Caco-2 (cell line): ENCODE measurements at regions not wholly inside any gene's neighbourhood (a gene's known extent, or its start where the extent isn't known, plus 50 kb on each side); places are given as distances from the start of the nearest gene placed in this dataset.

Experiments
- BruUV-seq: library from RNA; stranded (reverse); fragments of 400-500 nt; replicated peaks from 2 replicates; lab custom pipeline; 2021; lab: Mats Ljungman, UMichigan
- CTCF ChIA-PET: fragments of 300-600 bp; sonication (Branson Sonifier 250); formaldehyde crosslinking; loops from one replicate; lab custom pipeline; 2022; ENCODE audit warnings: antibody characterized with exemption; lab: Charles Lee
- POLR2A ChIA-PET: fragments of 300-600 bp; sonication (Branson Sonifier 250); formaldehyde crosslinking; loops from one replicate; lab custom pipeline; 2022; ENCODE audit warnings: antibody characterized with exemption; lab: Charles Lee
- DNase-seq, 2 experiments: peaks; one replicate each; pipeline versions ENCODE4 v3.0.0 to v3.0.0-alpha.2; 2020 to 2022
- H3K27me3 ChIP-seq: replicated peaks from 2 replicates; pipeline ENCODE4 v1.6.0; 2011; ENCODE audit warnings: low read length; ENCODE audit not compliant: control insufficient read depth, insufficient read depth
- H3K36me3 ChIP-seq: 2 replicates; pipeline ENCODE4 v1.5.1; 2011; ENCODE audit warnings: low read length; ENCODE audit not compliant: control insufficient read depth, insufficient read depth
- H3K4me1 ChIP-seq: fragments of 250-450 bp; sonication (Bioruptor Pico); 2 replicates; pipeline ENCODE4 v1.5.1; 2020; ENCODE audit warnings: mild to moderate bottlenecking
- H3K4me3 ChIP-seq: 2 replicates; pipeline ENCODE4 v1.5.1; 2011; ENCODE audit warnings: low read depth, mild to moderate bottlenecking, control low read depth, low read length
- H3K9me3 ChIP-seq: fragments of 250-450 bp; sonication (Bioruptor Pico); 2 replicates; pipeline ENCODE4 v1.5.1; 2020; ENCODE audit warnings: mild to moderate bottlenecking, moderate library complexity
- H3K27ac Mint-ChIP-seq: one replicate; pipeline ENCODE4 v1.8.0; 2022; ENCODE audit warnings: mixed read lengths; ENCODE audit not compliant: unreplicated experiment
- H3K27me3 Mint-ChIP-seq: one replicate; pipeline ENCODE4 v1.8.0; 2022; ENCODE audit warnings: mixed read lengths; ENCODE audit not compliant: insufficient read depth, unreplicated experiment
- H3K36me3 Mint-ChIP-seq: one replicate; pipeline ENCODE4 v1.8.0; 2022; ENCODE audit warnings: mild to moderate bottlenecking, mixed read lengths; ENCODE audit not compliant: insufficient read depth, unreplicated experiment
- H3K4me1 Mint-ChIP-seq: one replicate; pipeline ENCODE4 v1.8.0; 2022; ENCODE audit warnings: low read depth, mixed read lengths; ENCODE audit not compliant: unreplicated experiment
- H3K4me3 Mint-ChIP-seq: one replicate; pipeline ENCODE4 v1.8.0; 2022; ENCODE audit warnings: mild to moderate bottlenecking, moderate library complexity, mixed read lengths; ENCODE audit not compliant: unreplicated experiment
- H3K9me3 Mint-ChIP-seq: one replicate; pipeline ENCODE4 v1.8.0; 2022; ENCODE audit warnings: mixed read lengths; ENCODE audit not compliant: unreplicated experiment
- intact Hi-C: fragments of 100-400 bp; cut with micrococcal nuclease; formaldehyde crosslinking; loops from one replicate; pipeline ENCODE4 v1.10.0; 2022; ENCODE audit not compliant: unreplicated experiment
- TF ChIP-seq, protein P1 (sequence below), 2 experiments: fragments of 200-600 bp in 1 of 2; IDR thresholded peaks; 1 replicate in 1 of 2; 2 replicates in 1 of 2; pipeline versions ENCODE4 v1.5.1 to v1.8.0; 2011 to 2022; ENCODE audit warnings: antibody characterized with exemption in 1 of 2, control low read depth in 1 of 2, inconsistent platforms in 1 of 2, low read depth in 1 of 2, low read length in 1 of 2, mild to moderate bottlenecking in 1 of 2, moderate library complexity in 1 of 2; ENCODE audit not compliant: insufficient read depth in 1 of 2, severe bottlenecking in 1 of 2, unreplicated experiment in 1 of 2

DNA sequence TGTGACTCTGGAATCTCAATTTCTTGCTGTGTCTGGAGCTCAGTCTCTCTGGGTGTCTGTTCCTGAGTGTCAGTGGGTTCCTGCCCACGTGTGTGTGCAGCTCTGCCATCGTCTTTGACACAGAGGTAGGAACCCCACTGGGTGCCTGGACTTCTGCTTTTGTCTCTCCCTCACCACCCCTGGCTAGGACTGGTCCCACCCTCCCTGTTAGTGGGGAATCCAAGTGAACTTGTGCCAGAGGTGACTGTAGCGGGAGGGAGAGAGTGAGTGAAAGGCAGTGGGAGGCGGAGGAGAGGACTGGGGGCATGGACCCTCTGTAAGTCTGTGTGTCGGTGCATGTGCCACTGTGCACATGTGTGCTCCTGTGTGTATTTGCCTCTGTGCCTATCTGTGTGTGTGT is 299.9 kb upstream of the ZMIZ1 start:
- Histone ChIP-seq H3K4me1 (no peaks in the 10 kb centered on the region), H3K9me3 (peaks cover 7% of the 10 kb centered on the region; the same call in 1 of the 2 replicates), H3K36me3 (no peaks in the 10 kb centered on the region), H3K4me3 (no peak overlapping the region), H3K27me3 (no peaks in the 10 kb centered on the region)
- DNase-seq: no peak
- TF ChIP-seq, protein P1, sequence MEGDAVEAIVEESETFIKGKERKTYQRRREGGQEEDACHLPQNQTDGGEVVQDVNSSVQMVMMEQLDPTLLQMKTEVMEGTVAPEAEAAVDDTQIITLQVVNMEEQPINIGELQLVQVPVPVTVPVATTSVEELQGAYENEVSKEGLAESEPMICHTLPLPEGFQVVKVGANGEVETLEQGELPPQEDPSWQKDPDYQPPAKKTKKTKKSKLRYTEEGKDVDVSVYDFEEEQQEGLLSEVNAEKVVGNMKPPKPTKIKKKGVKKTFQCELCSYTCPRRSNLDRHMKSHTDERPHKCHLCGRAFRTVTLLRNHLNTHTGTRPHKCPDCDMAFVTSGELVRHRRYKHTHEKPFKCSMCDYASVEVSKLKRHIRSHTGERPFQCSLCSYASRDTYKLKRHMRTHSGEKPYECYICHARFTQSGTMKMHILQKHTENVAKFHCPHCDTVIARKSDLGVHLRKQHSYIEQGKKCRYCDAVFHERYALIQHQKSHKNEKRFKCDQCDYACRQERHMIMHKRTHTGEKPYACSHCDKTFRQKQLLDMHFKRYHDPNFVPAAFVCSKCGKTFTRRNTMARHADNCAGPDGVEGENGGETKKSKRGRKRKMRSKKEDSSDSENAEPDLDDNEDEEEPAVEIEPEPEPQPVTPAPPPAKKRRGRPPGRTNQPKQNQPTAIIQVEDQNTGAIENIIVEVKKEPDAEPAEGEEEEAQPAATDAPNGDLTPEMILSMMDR (IDR thresholded peaks at IDR 0.05; ENCODE audit: insufficient read depth in 1 of 2, low read depth in 1 of 2, low read length in 1 of 2, severe bottlenecking in 1 of 2, unreplicated experiment in 1 of 2): no peak
- Mint-ChIP-seq H3K36me3 (no peaks in the 10 kb centered on the region), H3K27me3 (no peaks in the 10 kb centered on the region), H3K27ac (no peak overlapping the region), H3K4me1 (peaks cover 6% of the 10 kb centered on the region), H3K4me3 (no peak overlapping the region), H3K9me3 (no peaks in the 10 kb centered on the region)
- ChIA-PET POLR2A (no interaction called here), CTCF (no interaction called here)
- intact Hi-C loops: no loop called here
- BruUV-seq: no TSS peak

DNA sequence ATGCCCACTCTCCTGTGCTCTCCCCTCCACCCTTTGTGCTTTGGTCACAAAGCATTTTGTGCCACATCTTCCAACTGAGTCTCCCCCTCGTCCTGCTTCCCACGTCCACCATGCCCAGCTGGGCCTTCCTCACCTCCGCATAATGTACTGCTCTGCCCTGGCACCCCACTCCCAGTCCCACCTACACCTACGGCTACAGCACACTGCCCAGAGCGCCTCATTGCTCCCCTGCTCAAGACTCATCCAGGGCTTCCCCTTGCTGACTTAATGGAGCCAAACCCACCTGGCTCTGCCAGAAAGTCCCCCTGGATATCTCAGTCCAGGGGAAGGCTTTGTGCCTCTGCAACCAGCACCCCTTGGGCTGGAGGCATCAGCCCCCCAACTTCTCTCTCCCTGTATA is 299.2 kb upstream of the ZMIZ1 start:
- no peaks in the 10 kb centered on the region for H3K27me3 ChIP-seq
- no peaks in the 10 kb centered on the region for H3K9me3 Mint-ChIP-seq
- no peak overlapping the region for H3K27ac Mint-ChIP-seq
- ChIA-PET POLR2A (no interaction called here), CTCF (no interaction called here)
- no peaks in the 10 kb centered on the region for H3K27me3 Mint-ChIP-seq
- BruUV-seq: no TSS peak
- peaks cover 7% of the 10 kb centered on the region; the same call in 1 of the 2 replicates for H3K9me3 ChIP-seq
- no peaks in the 10 kb centered on the region for H3K36me3 Mint-ChIP-seq
- H3K4me1 Mint-ChIP-seq: peaks cover 6% of the 10 kb centered on the region
- H3K4me3 ChIP-seq: no peak overlapping the region
- H3K4me1 ChIP-seq: no peaks in the 10 kb centered on the region
- DNase-seq: no peak
- TF ChIP-seq, protein P1 (IDR thresholded peaks at IDR 0.05; ENCODE audit: insufficient read depth in 1 of 2, low read depth in 1 of 2, low read length in 1 of 2, severe bottlenecking in 1 of 2, unreplicated experiment in 1 of 2): no peak
- no peaks in the 10 kb centered on the region for H3K36me3 ChIP-seq
- no peak overlapping the region for H3K4me3 Mint-ChIP-seq
- intact Hi-C loops: no loop called here

DNA sequence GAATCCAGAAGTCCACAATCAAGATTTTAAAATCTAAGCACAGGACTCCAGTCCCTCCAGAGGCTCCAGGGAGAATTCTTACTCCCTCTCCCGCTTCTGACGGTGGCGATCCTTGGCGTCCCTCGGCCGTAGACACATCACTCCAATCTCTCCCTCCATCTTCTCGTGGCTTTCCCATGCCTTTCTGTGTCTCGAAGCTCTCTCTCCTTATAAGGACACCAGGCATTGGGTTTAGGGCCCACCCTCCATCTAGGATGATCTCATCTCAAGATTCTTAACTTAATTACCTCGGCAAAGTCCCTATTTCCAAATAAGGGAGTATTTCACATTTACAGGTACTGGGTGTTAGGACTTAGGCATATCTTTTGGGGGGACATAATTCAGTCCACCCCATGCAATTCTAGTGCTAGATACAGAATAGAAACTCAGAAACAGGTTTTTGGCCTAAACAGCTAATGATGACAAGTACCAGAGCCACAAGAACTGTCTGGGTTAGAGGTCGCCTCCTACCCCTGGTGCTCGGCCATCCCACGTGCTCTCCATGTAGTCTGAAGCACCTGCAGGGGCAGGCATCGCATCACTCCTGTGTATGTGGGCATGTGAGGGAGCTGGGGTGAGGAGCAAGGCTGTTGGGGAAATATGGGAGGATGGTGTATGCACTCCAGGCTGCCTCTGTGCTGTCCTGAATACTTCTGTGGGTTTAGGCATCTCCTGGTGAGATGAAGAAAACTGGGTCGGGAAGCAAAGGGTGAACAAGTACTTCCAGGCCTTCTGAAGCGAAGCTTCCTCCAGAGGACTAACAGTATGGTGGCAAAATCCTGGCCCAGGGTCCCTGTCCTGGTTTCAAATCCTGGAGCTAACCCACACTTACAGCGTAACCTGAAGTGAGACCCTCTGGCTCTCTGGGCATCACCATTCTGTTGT is 298.3 kb upstream of the ZMIZ1 start:
- DNase-seq: no peak
- Mint-ChIP-seq H3K4me1 (peaks cover 6% of the 10 kb centered on the region), H3K9me3 (no peaks in the 10 kb centered on the region), H3K4me3 (no peak overlapping the region), H3K27ac (no peak overlapping the region), H3K36me3 (no peaks in the 10 kb centered on the region), H3K27me3 (no peaks in the 10 kb centered on the region)
- intact Hi-C loops: no loop called here
- ChIA-PET POLR2A (no interaction called here), CTCF (no interaction called here)
- BruUV-seq: no TSS peak
- TF ChIP-seq, protein P1 (IDR thresholded peaks at IDR 0.05; ENCODE audit: insufficient read depth in 1 of 2, low read depth in 1 of 2, low read length in 1 of 2, severe bottlenecking in 1 of 2, unreplicated experiment in 1 of 2): no peak
- Histone ChIP-seq H3K27me3 (no peaks in the 10 kb centered on the region), H3K36me3 (no peaks in the 10 kb centered on the region), H3K4me3 (no peak overlapping the region), H3K4me1 (no peaks in the 10 kb centered on the region), H3K9me3 (peaks cover 7% of the 10 kb centered on the region; the same call in 1 of the 2 replicates)
